K562 (cell line): ENCODE measurements at regions not wholly inside any gene's neighbourhood (a gene's known extent, or its start where the extent isn't known, plus 50 kb on each side); places are given as distances from the start of the nearest gene placed in this dataset.
"Not testable (repeated sequence)": the region's sequence is repeated elsewhere in the genome, so short reads cannot be mapped to it uniquely, and the experiment has no call there.

Experiments
- ATAC-seq: fragments of 200-7000 bp; cut with Tn5 transposase; 3 replicates; pipeline ENCODE4 v1.9.1; 2020; ENCODE audit warnings: moderate library complexity
- BruUV-seq: library from RNA; stranded (reverse); fragments of 400-500 nt; replicated peaks from 2 replicates; lab custom pipeline; 2021; lab: Mats Ljungman, UMichigan
- CTCF ChIA-PET: fragments of 300-600 bp; formaldehyde crosslinking; extraction: SDS; loops from one replicate; lab custom pipeline; 2021; ENCODE audit warnings: low intra/inter-chr PET ratio; lab: Yijun Ruan, JAX
- POLR2A ChIA-PET: fragments of 300-600, 350-650 bp; sonication (Branson Sonifier 250); formaldehyde crosslinking; extraction: SDS; loops from one replicate; lab custom pipeline; 2021; ENCODE audit warnings: antibody characterized with exemption, inconsistent platforms; lab: Yijun Ruan, JAX
- DNase-seq, 4 experiments: peaks; one replicate each; pipeline versions ENCODE4 v3.0.0 to v3.0.0-alpha.2; 2011 to 2018; ENCODE audit warnings: low spot score in 3 of 4, mixed read lengths in 3 of 4; ENCODE audit errors: extremely low read depth in 1 of 4
- FAIRE-seq: peaks from 2 replicates; lab custom pipeline; 2011; peaks lifted over from hg19 to GRCh38; lab: Jason Lieb, UNC
- H2AFZ ChIP-seq: 2 replicates; pipeline ENCODE4 v1.6.0; 2011; ENCODE audit warnings: low read depth, low read length, control low read depth, inconsistent platforms
- H3K27ac ChIP-seq: fragments of 200-600 bp; 3 replicates; pipeline ENCODE4 v1.8.0; 2011; ENCODE audit warnings: low read depth, mild to moderate bottlenecking, control low read depth, inconsistent platforms, low read length, moderate library complexity, mixed read lengths; ENCODE audit errors: extremely low read depth
- H3K27me3 ChIP-seq, 2 experiments: fragments of 300-600 bp in 1 of 2; 2 replicates in 1 of 2; 3 replicates in 1 of 2; pipeline versions ENCODE4 v1.6.0 to v1.8.0; 2011; ENCODE audit warnings: inconsistent platforms in 2 of 2, low read length in 2 of 2, mild to moderate bottlenecking in 1 of 2, mixed read lengths in 1 of 2, moderate library complexity in 1 of 2; ENCODE audit not compliant: control insufficient read depth in 2 of 2, insufficient read depth in 2 of 2
- H3K36me3 ChIP-seq: fragments of 300-600 bp; 3 replicates; pipeline ENCODE4 v1.8.0; 2011; ENCODE audit warnings: mild to moderate bottlenecking, low read length, inconsistent platforms; ENCODE audit not compliant: control insufficient read depth, insufficient read depth
- H3K4me1 ChIP-seq, 2 experiments: fragments of 200-600 bp in 1 of 2; replicated peaks in 1 of 2; 2 replicates in 1 of 2; 3 replicates in 1 of 2; pipeline versions ENCODE4 v1.5.1 to v1.8.0; 2011; ENCODE audit warnings: inconsistent platforms in 2 of 2, low read length in 2 of 2, mild to moderate bottlenecking in 1 of 2, mixed read lengths in 1 of 2, moderate library complexity in 1 of 2; ENCODE audit not compliant: control insufficient read depth in 2 of 2, insufficient read depth in 2 of 2
- H3K4me2 ChIP-seq: 2 replicates; pipeline ENCODE4 v1.6.1; 2011; ENCODE audit warnings: low read length, control low read depth, inconsistent platforms, mixed read lengths; ENCODE audit not compliant: insufficient read depth
- H3K4me3 ChIP-seq: fragments of 200-600 bp; sonication (generic), shearing (Covaris generic); 2 replicates; pipeline ENCODE4 v1.5.1; 2016; ENCODE audit warnings: control low read depth, inconsistent platforms
- H3K79me2 ChIP-seq: fragments of 200-600 bp; 3 replicates; pipeline ENCODE4 v1.8.0; 2011; ENCODE audit warnings: low read length, inconsistent platforms; ENCODE audit not compliant: control insufficient read depth, insufficient read depth
- H3K9ac ChIP-seq, 2 experiments: 2 replicates each; pipeline versions ENCODE4 v1.6.0 to v1.6.1; 2011; ENCODE audit warnings: low read depth in 2 of 2, low read length in 2 of 2, control low read depth in 1 of 2, inconsistent platforms in 1 of 2, mild to moderate bottlenecking in 1 of 2, mixed read lengths in 1 of 2; ENCODE audit not compliant: insufficient read depth in 1 of 2
- H3K9me1 ChIP-seq: one replicate; pipeline ENCODE4 v1.6.0; 2011; ENCODE audit warnings: inconsistent platforms, mild to moderate bottlenecking, low read length, moderate library complexity; ENCODE audit not compliant: control insufficient read depth, insufficient read depth
- H3K9me3 ChIP-seq: replicated peaks from 2 replicates; pipeline ENCODE4 v1.5.1; 2011; ENCODE audit warnings: low read depth, low read length, inconsistent platforms; ENCODE audit not compliant: control insufficient read depth, insufficient read depth
- H4K20me1 ChIP-seq: replicated peaks from 2 replicates; pipeline ENCODE4 v1.6.1; 2011; ENCODE audit warnings: low read length, inconsistent platforms, mixed read lengths; ENCODE audit not compliant: control insufficient read depth, insufficient read depth
- BCOR ChIP-seq: fragments of 450-650 bp; IDR thresholded peaks from 2 replicates; pipeline ENCODE4 v1.6.1; 2016
- CBX3 ChIP-seq, 2 experiments: IDR thresholded peaks; 1 replicate in 1 of 2; 2 replicates in 1 of 2; pipeline ENCODE4 v1.6.1; 2012; ENCODE audit warnings: inconsistent platforms in 2 of 2, low read length in 2 of 2, borderline replicate concordance in 1 of 2, control low read depth in 1 of 2
- SMARCA5 ChIP-seq: fragments of 450-650 bp; IDR thresholded peaks from 2 replicates; pipeline ENCODE4 v1.6.1; 2016
- ZBTB11 ChIP-seq, 3 experiments: fragments of 200-800 bp in 1 of 3; fragments of 250-450 bp in 1 of 3; fragments of 450-650 bp in 1 of 3; sonication (Bioruptor Pico) in 1 of 3; sonication (Bioruptor generic) in 1 of 3; formaldehyde crosslinking in 1 of 3; IDR thresholded peaks; 2 replicates each; pipeline versions ENCODE4 v1.6.1 to v1.8.0; 2016 to 2022; ENCODE audit warnings: mild to moderate bottlenecking in 2 of 3, missing genetic modification characterization in 2 of 3, missing compliant biosample characterization in 1 of 3, moderate library complexity in 1 of 3
- ZNF146 ChIP-seq: IDR thresholded peaks from one replicate; pipeline ENCODE4 v1.6.1; 2018; ENCODE audit warnings: missing compliant biosample characterization; ENCODE audit not compliant: unreplicated experiment
- WGBS: fragments of 100-300 bp; shearing (Covaris generic); methylation state at CpG from one replicate; pipeline ENCODE4 v1.1.6; 2016; ENCODE audit warnings: low coverage, mixed read lengths; ENCODE audit not compliant: insufficient coverage; ENCODE audit errors: missing lambda C conversion rate; 5-methylcytosine and 5-hydroxymethylcytosine counted together
- in situ Hi-C: fragments of 300-500 bp; cut with MboI; formaldehyde crosslinking; loops from 4 replicates; pipeline ENCODE4 v1.15.0; 2018; ENCODE audit warnings: inconsistent platforms, mixed read lengths
- intact Hi-C: fragments of 100-400 bp; cut with micrococcal nuclease; formaldehyde crosslinking; loops from 2 replicates; pipeline ENCODE4 v1.14.2; 2022

- POLR2A ChIA-PET, BruUV-seq, H3K27ac ChIP-seq, H4K20me1 ChIP-seq, H3K79me2 ChIP-seq, H3K4me1 ChIP-seq, H3K27me3 ChIP-seq, ATAC-seq, H3K9ac ChIP-seq, H3K4me3 ChIP-seq, H3K9me1 ChIP-seq, in situ Hi-C loops, intact Hi-C loops, CTCF ChIA-PET, DNase-seq, H3K36me3 ChIP-seq, H3K9me3 ChIP-seq, H3K4me2 ChIP-seq, FAIRE-seq, H2AFZ ChIP-seq: not testable (repeated sequence)
- 0 out of 3 replicates have a peak, but pooled peaks of 1 of the 2 experiments have one; percentile 16 for TF ChIP-seq CBX3 (IDR thresholded peaks at IDR 0.05; ENCODE audit: borderline replicate concordance in 1 of 2, low read length in 2 of 2)
- TF ChIP-seq ZNF146, result peak; percentile 91
- TF ChIP-seq BCOR, result peak; percentile 58; the same call in 1 of the 2 replicates
- TF ChIP-seq SMARCA5, result 0 out of 2 replicates have a peak, but pooled peaks have one; percentile 51
- 0 out of 6 replicates have a peak, but pooled peaks of 1 of the 3 experiments have one; percentile 15 for TF ChIP-seq ZBTB11 (CRISPR knock-in tag; IDR thresholded peaks at IDR 0.05)
- WGBS, result 55% methylated on average over 6 of the region's 6 CpGs
These were observed 150.8 kb upstream of the MED13 start for GRCh38 chr17:62215891-62216290.
